H1 (cell line): ENCODE measurements at regions not wholly inside any gene's neighbourhood (a gene's known extent, or its start where the extent isn't known, plus 50 kb on each side); places are given as distances from the start of the nearest gene placed in this dataset.

ENCODE experiments used
- ATF3 ChIP-seq: IDR thresholded peaks from 2 replicates; pipeline ENCODE4 v1.6.1; 2011; ENCODE audit warnings: low read depth, mild to moderate bottlenecking, low read length; ENCODE audit not compliant: insufficient read depth
- BRCA1 ChIP-seq: IDR thresholded peaks from 2 replicates; pipeline ENCODE4 v1.6.1; 2012; ENCODE audit warnings: low read depth, low read length, improper control_type of control experiment
- CHD2 ChIP-seq: IDR thresholded peaks from 2 replicates; pipeline ENCODE4 v1.6.1; 2012; ENCODE audit warnings: low read length, improper control_type of control experiment
- EZH2 ChIP-seq: fragments of 200-600 bp; sonication (generic); IDR thresholded peaks from 2 replicates; pipeline ENCODE4 v1.7.1; 2012; ENCODE audit warnings: low read depth, mild to moderate bottlenecking, moderate library complexity, low read length, inconsistent platforms; ENCODE audit not compliant: severe bottlenecking
- SP4 ChIP-seq: IDR thresholded peaks from 2 replicates; pipeline ENCODE4 v1.6.1; 2012; ENCODE audit warnings: low read length, inconsistent platforms

GRCh38 chr2:201962774-201963562 is 70.7 kb upstream of the FZD7 start (continued):
- TF ChIP-seq ATF3 (no peak), CHD2 (no peak), SP4 (no peak), EZH2 (no peak), BRCA1 (no peak)
